IgD-negative memory B cell (primary cell): ENCODE measurements at regions not wholly inside any gene's neighbourhood (a gene's known extent, or its start where the extent isn't known, plus 50 kb on each side); places are given as distances from the start of the nearest gene placed in this dataset.
A peak's percentile ranks its signal among the peaks of the same experiment; 100 is the strongest.

Source experiments
- H3K27ac Mint-ChIP-seq, 3 donors: one replicate each; pipeline ENCODE4 v1.8.0; 2020 to 2022; ENCODE audit warnings: mild to moderate bottlenecking in 3 of 3, mixed read lengths in 3 of 3, moderate library complexity in 1 of 3
- H3K27me3 Mint-ChIP-seq: one replicate; pipeline ENCODE4 v1.8.0; 2021; ENCODE audit warnings: mixed read lengths
- H3K36me3 Mint-ChIP-seq: one replicate; pipeline ENCODE4 v1.8.0; 2020; ENCODE audit warnings: mild to moderate bottlenecking, mixed read lengths
- H3K4me1 Mint-ChIP-seq, 3 donors: one replicate each; pipeline ENCODE4 v1.8.0; 2020 to 2022; ENCODE audit warnings: mixed read lengths in 3 of 3, mild to moderate bottlenecking in 1 of 3
- H3K4me3 Mint-ChIP-seq, 4 donors: one replicate each; pipeline ENCODE4 v1.8.0; 2020 to 2022; ENCODE audit warnings: mild to moderate bottlenecking in 4 of 4, mixed read lengths in 4 of 4, moderate library complexity in 3 of 4
- H3K9me3 Mint-ChIP-seq, 3 donors: one replicate each; pipeline ENCODE4 v1.8.0; 2020 to 2021; ENCODE audit warnings: mixed read lengths in 3 of 3, mild to moderate bottlenecking in 1 of 3

GRCh38 chr4:38422850-38423249 lies 241.1 kb upstream of the KLF3 start:
- no peak overlapping the region for H3K27ac Mint-ChIP-seq
- peaks cover 0 to 22% (median 7%) of the 10 kb centered on the region in 3 donors for H3K9me3 Mint-ChIP-seq
- no peak overlapping the region for H3K4me3 Mint-ChIP-seq

GRCh38 chr4:38424151-38424871 lies 239.7 kb upstream of the KLF3 start:
- peaks cover 2% of the 10 kb centered on the region for H3K36me3 Mint-ChIP-seq
- H3K27me3 Mint-ChIP-seq, result peaks cover 11% of the 10 kb centered on the region
- peak overlapping the region in 1 of 3 donors; percentile 65 for H3K27ac Mint-ChIP-seq
- no peaks in the 10 kb centered on the region for H3K4me1 Mint-ChIP-seq
- peaks cover 0 to 22% (median 7%) of the 10 kb centered on the region in 3 donors for H3K9me3 Mint-ChIP-seq
- H3K4me3 Mint-ChIP-seq, result no peak overlapping the region

More at GRCh38 chr4:38422850-38423249, 241.1 kb upstream of the KLF3 start:
- H3K4me1 Mint-ChIP-seq, result peaks cover 0 to 3% (median under 1%) of the 10 kb centered on the region in 3 donors
- H3K36me3 Mint-ChIP-seq, result peaks cover 2% of the 10 kb centered on the region
- H3K27me3 Mint-ChIP-seq, result peaks cover 11% of the 10 kb centered on the region

GRCh38 chr4:38426532-38426931 lies 237.5 kb upstream of the KLF3 start:
- Mint-ChIP-seq H3K9me3 (peaks cover 0 to 13% (median 4%) of the 10 kb centered on the region in 3 donors), H3K27me3 (peaks cover 11% of the 10 kb centered on the region), H3K4me1 (no peaks in the 10 kb centered on the region), H3K27ac (no peak overlapping the region), H3K36me3 (no peaks in the 10 kb centered on the region), H3K4me3 (no peak overlapping the region)

GRCh38 chr4:38430841-38431240 lies 233.2 kb upstream of the KLF3 start:
- H3K4me3 Mint-ChIP-seq, result peak overlapping the region in 1 of 4 donors; percentile 28
- peaks cover 0 to 18% (median 6%) of the 10 kb centered on the region in 3 donors for H3K9me3 Mint-ChIP-seq
- H3K36me3 Mint-ChIP-seq, result no peaks in the 10 kb centered on the region

GRCh38 chr4:38442073-38442788 lies 221.8 kb upstream of the KLF3 start:
- H3K27ac Mint-ChIP-seq, result no peak overlapping the region
- peaks cover 5 to 8% (median 7%) of the 10 kb centered on the region in 3 donors for H3K4me1 Mint-ChIP-seq
- H3K27me3 Mint-ChIP-seq, result no peaks in the 10 kb centered on the region
- peaks cover 2 to 13% (median 7%) of the 10 kb centered on the region in 3 donors for H3K9me3 Mint-ChIP-seq
- no peaks in the 10 kb centered on the region for H3K36me3 Mint-ChIP-seq
- peak overlapping the region in 1 of 4 donors; percentile 54 for H3K4me3 Mint-ChIP-seq

More at GRCh38 chr4:38430841-38431240, 233.2 kb upstream of the KLF3 start:
- Mint-ChIP-seq H3K4me1 (no peaks in the 10 kb centered on the region), H3K27me3 (peaks cover 9% of the 10 kb centered on the region), H3K27ac (no peak overlapping the region)

GRCh38 chr4:38449506-38450174 lies 214.4 kb upstream of the KLF3 start:
- Mint-ChIP-seq H3K27me3 (peaks cover 12% of the 10 kb centered on the region), H3K4me3 (peak overlapping the region in 1 of 4 donors; percentile 4), H3K36me3 (peaks cover 1% of the 10 kb centered on the region), H3K4me1 (peaks cover 0 to 6% (median 2%) of the 10 kb centered on the region in 3 donors), H3K27ac (no peak overlapping the region), H3K9me3 (peaks cover 9 to 12% (median 10%) of the 10 kb centered on the region in 3 donors)

- Mint-ChIP-seq H3K27ac (no peak overlapping the region), H3K9me3 (peaks cover 9 to 12% (median 10%) of the 10 kb centered on the region in 3 donors), H3K36me3 (peaks cover 1% of the 10 kb centered on the region), H3K4me3 (no peak overlapping the region), H3K27me3 (peaks cover 15% of the 10 kb centered on the region), H3K4me1 (peaks cover 0 to 13% (median 8%) of the 10 kb centered on the region in 3 donors)
These were observed 212.0 kb upstream of the KLF3 start for GRCh38 chr4:38452009-38452408.

- H3K27me3 Mint-ChIP-seq, result peaks cover 15% of the 10 kb centered on the region
- H3K27ac Mint-ChIP-seq, result no peak overlapping the region
- H3K4me3 Mint-ChIP-seq, result no peak overlapping the region
These were observed 211.5 kb upstream of the KLF3 start for GRCh38 chr4:38452542-38452941.

GRCh38 chr4:38453253-38453881 lies 210.6 kb upstream of the KLF3 start:
- peaks cover 0 to 15% (median 8%) of the 10 kb centered on the region in 3 donors for H3K4me1 Mint-ChIP-seq
- peaks cover 9 to 10% (median 10%) of the 10 kb centered on the region in 3 donors for H3K9me3 Mint-ChIP-seq
- H3K27me3 Mint-ChIP-seq, result peaks cover 14% of the 10 kb centered on the region
- H3K27ac Mint-ChIP-seq, result peak overlapping the region in 1 of 3 donors; percentile 34
- H3K4me3 Mint-ChIP-seq, result no peak overlapping the region
- H3K36me3 Mint-ChIP-seq, result peaks cover 1% of the 10 kb centered on the region

More at GRCh38 chr4:38452542-38452941, 211.5 kb upstream of the KLF3 start:
- peaks cover 9 to 10% (median 10%) of the 10 kb centered on the region in 3 donors for H3K9me3 Mint-ChIP-seq
- H3K4me1 Mint-ChIP-seq, result peaks cover 0 to 15% (median 8%) of the 10 kb centered on the region in 3 donors
- H3K36me3 Mint-ChIP-seq, result peaks cover 1% of the 10 kb centered on the region

- H3K4me1 Mint-ChIP-seq, result peaks cover 0 to 15% (median 8%) of the 10 kb centered on the region in 3 donors
- H3K27me3 Mint-ChIP-seq, result peaks cover 14% of the 10 kb centered on the region
- H3K4me3 Mint-ChIP-seq, result peak overlapping the region in 1 of 4 donors; percentile 34
- H3K36me3 Mint-ChIP-seq, result peaks cover 1% of the 10 kb centered on the region
- H3K27ac Mint-ChIP-seq, result no peak overlapping the region
- H3K9me3 Mint-ChIP-seq, result peaks cover 3 to 10% (median 9%) of the 10 kb centered on the region in 3 donors
These were observed 209.7 kb upstream of the KLF3 start for GRCh38 chr4:38454284-38454683.

- no peak overlapping the region for H3K27ac Mint-ChIP-seq
- H3K9me3 Mint-ChIP-seq, result peaks cover 0 to 10% (median 9%) of the 10 kb centered on the region in 3 donors
- H3K4me3 Mint-ChIP-seq, result no peak overlapping the region
These were observed 208.7 kb upstream of the KLF3 start for GRCh38 chr4:38455092-38455862.

GRCh38 chr4:38456096-38456495 lies 207.9 kb upstream of the KLF3 start:
- Mint-ChIP-seq H3K4me3 (no peak overlapping the region), H3K36me3 (peaks cover 1% of the 10 kb centered on the region), H3K9me3 (peaks cover 0 to 10% (median 9%) of the 10 kb centered on the region in 3 donors), H3K4me1 (peaks cover 0 to 13% (median 8%) of the 10 kb centered on the region in 3 donors), H3K27ac (no peak overlapping the region), H3K27me3 (peaks cover 14% of the 10 kb centered on the region)

More at GRCh38 chr4:38455092-38455862, 208.7 kb upstream of the KLF3 start:
- peaks cover 1% of the 10 kb centered on the region for H3K36me3 Mint-ChIP-seq
- peaks cover 14% of the 10 kb centered on the region for H3K27me3 Mint-ChIP-seq
- H3K4me1 Mint-ChIP-seq, result peaks cover 0 to 13% (median 8%) of the 10 kb centered on the region in 3 donors

GRCh38 chr4:38461342-38461741 lies 202.7 kb upstream of the KLF3 start:
- H3K9me3 Mint-ChIP-seq, result no peaks in the 10 kb centered on the region
- no peak overlapping the region for H3K4me3 Mint-ChIP-seq
- peaks cover 0 to 7% (median 1%) of the 10 kb centered on the region in 3 donors for H3K4me1 Mint-ChIP-seq
- no peak overlapping the region for H3K27ac Mint-ChIP-seq
- no peaks in the 10 kb centered on the region for H3K36me3 Mint-ChIP-seq
- H3K27me3 Mint-ChIP-seq, result no peaks in the 10 kb centered on the region
